Suppressor macrophage treated with lipopolysaccharide for 4 hours (primary cell): ENCODE measurements at regions not wholly inside any gene's neighbourhood (a gene's known extent, or its start where the extent isn't known, plus 50 kb on each side); places are given as distances from the start of the nearest gene placed in this dataset.

Source experiments
- DNase-seq: peaks from one replicate; pipeline ENCODE4 v3.0.0-alpha.2; 2020

- DNase-seq = no peak
These were observed 587.2 kb downstream of the PTPRU start for GRCh38 chr1:29823561-29823960.

DNA sequence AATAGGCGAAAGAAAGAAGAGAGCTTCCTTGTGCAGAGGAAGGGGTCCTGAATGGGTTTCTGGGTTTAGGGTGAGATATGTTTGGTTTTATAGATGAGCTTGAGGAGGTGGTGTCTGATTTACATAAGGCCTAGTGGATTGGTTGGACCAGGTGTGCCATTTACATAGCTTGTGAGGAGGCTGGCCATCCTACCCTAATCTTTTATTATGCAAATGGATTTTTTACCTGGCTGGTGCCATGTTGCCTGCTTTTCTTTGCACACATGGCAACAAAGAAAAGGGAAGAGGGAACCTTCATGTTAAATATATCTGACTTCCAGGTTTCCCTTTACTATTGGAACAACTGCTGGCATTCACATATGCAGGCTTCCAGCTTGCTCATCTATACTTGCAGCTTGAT, 585.3 kb downstream of the PTPRU start:
- no peak for DNase-seq

DNA sequence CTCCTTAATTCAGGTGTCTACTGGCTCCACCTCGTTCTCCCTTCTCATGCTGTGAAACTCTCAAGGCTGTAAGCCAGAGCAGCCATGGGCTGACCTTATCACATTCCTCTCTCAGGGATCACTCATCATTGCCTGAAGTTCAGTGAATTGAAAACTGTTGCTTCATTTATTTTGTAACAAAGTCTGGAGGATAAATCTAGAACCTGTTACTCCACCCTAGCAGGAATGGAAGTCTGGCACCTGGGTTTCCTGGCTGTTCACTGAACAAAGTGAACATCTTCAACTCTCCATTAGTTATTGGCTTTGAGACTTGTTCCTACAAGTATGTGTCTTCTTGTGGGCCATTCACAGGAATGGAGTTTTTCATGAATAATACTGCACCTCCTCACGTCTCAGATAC, 584.1 kb downstream of the PTPRU start:
- DNase-seq = no peak

- DNase-seq = no peak
These were observed 576.2 kb downstream of the PTPRU start for GRCh38 chr1:29812408-29813135.

DNA sequence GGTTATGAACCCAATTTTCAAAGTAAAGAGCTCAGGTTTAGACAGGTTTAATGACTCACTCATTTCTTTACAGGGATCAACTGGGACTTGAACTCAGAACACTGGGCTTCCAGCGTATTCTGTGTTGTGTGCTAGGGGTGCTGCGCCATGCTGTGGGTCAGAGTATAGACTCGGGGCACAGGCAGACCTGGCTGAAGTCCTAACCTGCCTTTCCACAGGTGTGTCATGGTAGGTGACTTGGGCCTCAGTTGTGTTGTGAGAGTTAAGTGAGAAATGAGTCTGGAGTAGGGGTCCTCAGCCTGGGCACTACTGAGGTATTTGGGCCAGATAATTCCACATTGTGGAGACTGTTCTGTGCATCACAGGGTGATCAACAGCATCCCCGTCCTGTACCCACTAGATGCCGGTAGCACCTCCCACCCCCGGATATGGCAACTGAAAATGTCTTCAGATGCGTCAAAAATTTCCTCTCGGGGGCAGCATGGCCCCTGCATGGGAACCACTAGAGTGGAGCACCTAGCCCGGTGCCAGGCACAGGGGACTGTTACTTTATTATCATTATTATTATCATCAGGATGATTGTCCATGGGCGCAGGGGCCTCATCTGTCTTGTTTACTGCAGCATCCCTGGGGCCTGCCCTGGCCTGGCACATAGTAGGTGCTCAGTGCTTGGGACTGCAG, 575.5 kb downstream of the PTPRU start:
- DNase-seq = no peak

DNA sequence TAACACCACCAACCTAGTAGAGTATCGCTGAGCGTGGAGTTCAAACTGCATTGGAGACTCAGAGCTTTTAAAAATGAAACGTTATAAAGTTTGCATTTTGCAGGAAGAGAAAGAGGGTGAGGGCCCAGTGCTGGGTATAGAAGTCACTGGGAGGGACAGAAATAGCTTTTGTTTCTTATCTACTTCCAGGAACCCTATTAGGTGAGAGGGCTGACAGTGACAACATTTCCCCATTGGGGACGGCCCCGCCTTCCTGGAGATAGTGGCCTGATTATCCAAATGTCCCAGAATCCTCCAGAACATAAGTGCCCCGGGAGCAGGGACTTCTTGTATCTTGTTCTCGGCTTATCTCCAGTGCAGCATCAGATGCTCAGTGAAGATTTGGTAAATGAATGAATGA, 574.9 kb downstream of the PTPRU start:
- DNase-seq = no peak

- DNase-seq = no peak
These were observed 574.1 kb downstream of the PTPRU start for GRCh38 chr1:29810121-29811120.

- no peak for DNase-seq
These were observed 573.3 kb downstream of the PTPRU start for GRCh38 chr1:29809446-29810120.

GRCh38 chr1:29808141-29808995, 572.0 kb downstream of the PTPRU start:
- no peak for DNase-seq

- DNase-seq = no peak
These were observed 571.4 kb downstream of the PTPRU start for GRCh38 chr1:29807689-29808088.

GRCh38 chr1:29806646-29807319, 570.5 kb downstream of the PTPRU start:
- no peak for DNase-seq

DNA sequence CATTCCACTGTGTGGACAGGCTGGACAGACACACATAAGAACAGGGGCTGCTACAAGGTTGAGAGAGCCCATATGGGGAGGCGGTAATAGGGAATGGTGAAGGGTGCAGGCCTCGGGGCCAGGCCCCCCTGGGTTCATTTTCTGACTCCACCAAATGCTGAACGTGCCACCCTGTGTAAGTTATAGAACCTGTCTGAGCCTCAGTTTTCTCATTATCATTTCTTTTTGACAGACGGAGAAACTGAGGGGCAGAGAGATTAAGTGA, 569.5 kb downstream of the PTPRU start:
- DNase-seq = no peak

GRCh38 chr1:29805122-29805895, 569.0 kb downstream of the PTPRU start:
- DNase-seq = no peak

- no peak for DNase-seq
These were observed 568.0 kb downstream of the PTPRU start for GRCh38 chr1:29804181-29804899.

GRCh38 chr1:29803486-29803885, 567.2 kb downstream of the PTPRU start:
- DNase-seq = no peak

DNA sequence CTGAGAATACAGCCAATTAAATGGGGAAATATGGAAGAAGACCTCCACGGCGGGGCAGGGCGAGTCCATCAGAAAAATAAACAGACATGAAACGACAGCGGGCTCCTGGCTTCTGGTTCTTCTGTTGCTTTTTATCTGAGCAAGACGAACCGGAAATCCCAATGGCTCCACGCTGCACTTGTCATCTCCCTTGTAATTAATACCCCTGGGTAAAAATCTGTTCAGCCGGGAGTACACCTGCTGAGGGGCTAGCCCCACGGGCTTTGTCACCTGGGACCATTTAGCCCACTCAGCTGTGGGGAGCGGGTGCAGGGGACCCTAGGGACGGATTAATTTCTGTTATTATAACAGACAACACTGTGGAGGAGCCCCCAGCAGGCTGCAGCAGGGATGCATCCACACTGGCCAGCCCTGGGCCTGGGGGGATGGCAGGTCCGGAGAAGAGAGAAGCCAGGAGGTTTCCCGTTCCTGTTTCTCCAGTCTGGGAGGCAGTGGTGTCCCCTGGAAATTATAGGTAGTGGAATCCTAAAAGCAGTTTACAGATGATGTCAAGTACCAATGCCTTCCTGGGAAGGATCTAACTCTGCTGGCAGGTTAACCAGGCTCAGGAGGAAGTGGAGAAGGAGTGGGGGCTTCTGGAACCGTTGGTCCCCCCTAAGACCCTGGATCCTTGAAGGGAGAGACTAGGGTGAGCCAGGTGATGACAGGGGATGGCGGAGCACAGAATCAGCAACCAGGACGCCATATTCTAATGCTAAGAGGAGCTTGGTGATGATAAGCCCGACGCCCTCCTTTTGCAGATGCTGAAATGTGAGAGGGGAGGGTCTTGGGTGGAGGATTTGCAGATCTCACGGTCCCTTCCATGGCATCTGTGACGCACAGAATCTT, 566.1 kb downstream of the PTPRU start:
- DNase-seq = no peak

GRCh38 chr1:29801561-29801973, 565.2 kb downstream of the PTPRU start:
- no peak for DNase-seq

DNA sequence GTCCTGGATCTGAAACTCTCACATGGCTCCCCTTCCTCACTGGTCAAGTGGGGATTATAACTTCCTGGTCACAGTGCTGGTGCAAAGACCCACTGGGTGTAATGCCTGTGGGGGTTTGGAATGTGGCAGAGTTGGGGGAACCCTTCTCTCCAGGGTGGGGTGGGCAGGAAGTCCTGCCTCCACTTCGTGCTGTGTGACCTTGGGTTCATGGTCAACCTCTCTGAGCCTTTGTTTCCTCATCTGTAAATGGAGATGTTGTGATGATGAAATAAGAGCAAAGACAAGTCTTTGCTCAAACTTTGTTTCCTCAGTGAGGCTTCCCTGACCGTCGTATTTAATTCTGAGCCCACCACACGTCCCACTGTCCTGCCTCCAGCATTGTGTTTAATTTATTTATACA, 564.7 kb downstream of the PTPRU start:
- no peak for DNase-seq

GRCh38 chr1:29800522-29800956, 564.2 kb downstream of the PTPRU start:
- DNase-seq = no peak
